ENCODE measurements at regions not wholly inside any gene's neighbourhood (a gene's known extent, or its start where the extent isn't known, plus 50 kb on each side); places are given as distances from the start of the nearest gene placed in this dataset.

GRCh38 chr4:59517007-59517406 is 1683.1 kb upstream of the ADGRL3 start:
- TF ChIP-seq, protein P1, sequence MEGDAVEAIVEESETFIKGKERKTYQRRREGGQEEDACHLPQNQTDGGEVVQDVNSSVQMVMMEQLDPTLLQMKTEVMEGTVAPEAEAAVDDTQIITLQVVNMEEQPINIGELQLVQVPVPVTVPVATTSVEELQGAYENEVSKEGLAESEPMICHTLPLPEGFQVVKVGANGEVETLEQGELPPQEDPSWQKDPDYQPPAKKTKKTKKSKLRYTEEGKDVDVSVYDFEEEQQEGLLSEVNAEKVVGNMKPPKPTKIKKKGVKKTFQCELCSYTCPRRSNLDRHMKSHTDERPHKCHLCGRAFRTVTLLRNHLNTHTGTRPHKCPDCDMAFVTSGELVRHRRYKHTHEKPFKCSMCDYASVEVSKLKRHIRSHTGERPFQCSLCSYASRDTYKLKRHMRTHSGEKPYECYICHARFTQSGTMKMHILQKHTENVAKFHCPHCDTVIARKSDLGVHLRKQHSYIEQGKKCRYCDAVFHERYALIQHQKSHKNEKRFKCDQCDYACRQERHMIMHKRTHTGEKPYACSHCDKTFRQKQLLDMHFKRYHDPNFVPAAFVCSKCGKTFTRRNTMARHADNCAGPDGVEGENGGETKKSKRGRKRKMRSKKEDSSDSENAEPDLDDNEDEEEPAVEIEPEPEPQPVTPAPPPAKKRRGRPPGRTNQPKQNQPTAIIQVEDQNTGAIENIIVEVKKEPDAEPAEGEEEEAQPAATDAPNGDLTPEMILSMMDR (IDR thresholded peaks at IDR 0.05): no peak
- TF ChIP-seq POLR2A (IDR thresholded peaks at IDR 0.05): no peak

Measured in testis (tissue), 2 donors.